CD4-positive, alpha-beta T cell treated with Interleukin-4 for 4 hours (primary cell): ENCODE measurements at regions not wholly inside any gene's neighbourhood (a gene's known extent, or its start where the extent isn't known, plus 50 kb on each side); places are given as distances from the start of the nearest gene placed in this dataset.

Experiments used
- DNase-seq: peaks from one replicate; pipeline ENCODE4 v3.0.0-alpha.2; 2020

DNA sequence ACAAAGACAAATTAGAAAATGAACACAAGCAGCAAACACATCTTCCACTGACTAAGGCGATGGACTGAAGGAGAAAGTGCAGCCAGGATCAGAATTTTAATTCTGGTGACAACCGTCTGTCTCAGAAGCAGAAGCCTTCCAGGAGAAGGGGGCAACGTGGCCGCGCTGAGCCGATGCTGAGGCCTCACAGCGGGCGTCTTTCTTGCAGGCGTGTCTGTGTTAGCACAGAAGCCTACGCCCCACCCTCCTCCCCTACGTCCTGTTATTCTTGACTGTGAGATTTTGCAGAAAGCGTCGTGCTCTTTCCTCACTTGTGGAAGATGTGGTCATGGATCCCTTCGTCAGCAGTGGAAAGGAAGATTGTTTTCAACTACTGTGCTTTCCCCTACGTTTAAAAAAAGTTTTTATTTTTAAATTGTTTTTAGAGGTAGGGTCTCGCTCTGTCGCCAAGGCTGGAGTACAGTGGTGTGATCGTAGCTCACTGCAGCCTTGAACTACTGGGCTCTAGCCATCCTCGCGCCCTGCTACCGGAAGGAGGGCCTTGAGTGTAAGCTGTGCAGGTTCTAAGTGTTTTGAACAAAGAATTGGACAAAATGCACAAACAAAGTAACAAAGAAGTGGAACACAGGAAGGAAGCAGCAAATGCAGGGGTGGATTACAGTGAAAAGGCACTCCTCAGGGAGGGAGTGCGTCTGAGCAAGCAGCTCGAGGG lies 422.0 kb downstream of the GALR1 start:
- no peak for DNase-seq

DNA sequence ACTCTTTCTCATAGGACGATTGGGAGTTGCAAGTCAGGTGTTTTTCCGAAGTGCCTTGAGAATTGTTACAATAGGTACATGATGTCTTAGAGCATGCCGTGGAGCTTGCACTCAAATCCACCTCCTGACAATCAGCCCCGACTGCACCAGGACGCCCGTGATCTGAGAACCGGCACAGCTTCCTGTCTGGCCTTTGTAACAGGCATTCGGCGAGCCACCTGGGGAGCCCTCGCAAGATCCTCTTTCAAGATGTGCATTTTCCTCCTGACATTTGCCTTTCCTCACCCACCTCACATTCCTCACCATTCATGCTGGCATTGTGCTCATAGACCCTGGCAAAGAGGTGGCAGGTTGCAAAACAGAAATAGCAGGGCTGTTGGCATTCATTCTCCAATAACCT lies 427.3 kb downstream of the GALR1 start:
- DNase-seq: no peak

DNA sequence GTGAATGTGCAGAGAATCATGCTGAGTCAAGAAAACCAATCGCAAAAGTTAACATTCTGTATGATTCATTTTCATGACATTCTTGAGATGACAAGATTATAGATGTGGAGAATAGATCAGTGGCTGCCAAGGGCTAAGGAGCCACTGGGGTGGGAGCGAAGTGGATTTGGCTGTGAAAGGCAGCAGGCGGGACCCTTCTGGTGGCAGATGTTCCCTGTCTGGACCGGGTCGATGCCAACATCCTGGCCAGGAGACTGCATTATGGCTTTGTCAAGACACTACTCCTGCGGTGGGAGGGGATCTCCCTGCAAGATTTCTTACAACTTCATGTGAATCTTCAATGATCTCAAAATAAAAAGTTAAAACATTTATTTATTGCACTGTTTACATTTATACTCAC lies 427.9 kb downstream of the GALR1 start:
- no peak for DNase-seq

DNA sequence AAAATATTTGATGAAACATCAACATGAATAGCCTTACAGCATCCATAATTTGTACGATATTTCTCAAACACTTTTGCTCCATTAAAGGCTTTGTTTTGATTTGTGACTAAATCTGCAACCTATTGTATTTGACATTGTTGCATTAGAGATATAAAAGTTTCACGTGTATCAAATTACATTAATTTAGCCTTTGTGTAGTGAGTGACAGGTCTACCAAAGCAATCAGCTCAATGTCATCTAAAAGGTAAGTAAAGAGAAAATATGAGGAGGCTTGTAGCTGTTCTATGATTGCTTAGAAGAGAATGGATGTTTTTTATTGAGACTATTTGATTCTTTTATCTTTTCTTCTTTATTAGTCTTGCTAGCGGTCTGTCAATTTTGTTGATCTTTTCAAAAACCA lies 430.2 kb downstream of the GALR1 start:
- no peak for DNase-seq

DNA sequence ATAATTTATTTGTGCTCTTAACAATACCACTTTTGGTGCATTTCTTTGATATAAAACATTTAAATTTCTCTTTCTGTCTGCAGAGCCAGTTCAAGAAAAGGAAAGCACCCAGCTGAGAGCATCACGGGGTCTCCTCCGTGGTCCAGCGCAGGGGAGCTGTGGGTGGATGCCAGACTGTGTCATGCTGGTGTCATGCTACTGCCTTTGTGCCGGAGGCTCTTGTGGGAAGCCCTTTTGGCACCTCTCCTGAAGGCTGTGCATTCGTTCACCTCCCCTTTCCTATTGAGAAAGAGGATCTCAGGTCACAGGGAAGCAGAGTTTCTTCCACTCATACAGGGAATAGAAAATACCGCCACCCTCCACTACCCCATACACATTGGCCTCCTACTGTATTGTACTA lies 450.4 kb downstream of the GALR1 start:
- DNase-seq: no peak

DNA sequence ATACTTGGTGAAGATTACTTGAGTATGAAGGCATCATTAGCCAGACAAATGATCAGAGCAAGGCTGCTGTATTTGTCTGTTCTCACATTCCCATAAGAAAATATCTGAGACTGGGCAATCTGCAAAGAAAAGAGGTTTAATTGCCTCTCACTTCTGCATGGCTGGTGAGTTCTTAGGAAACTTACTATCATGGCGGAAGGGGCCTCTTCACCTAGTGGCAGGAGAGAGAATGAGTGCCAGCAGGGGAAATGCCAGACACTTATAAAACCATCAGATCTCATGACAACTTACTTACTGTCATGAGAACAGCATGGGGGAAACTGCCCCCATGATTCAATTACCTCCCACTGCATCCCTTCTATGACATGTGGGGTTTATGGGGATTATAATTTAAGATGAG lies 452.3 kb downstream of the GALR1 start:
- DNase-seq: no peak

DNA sequence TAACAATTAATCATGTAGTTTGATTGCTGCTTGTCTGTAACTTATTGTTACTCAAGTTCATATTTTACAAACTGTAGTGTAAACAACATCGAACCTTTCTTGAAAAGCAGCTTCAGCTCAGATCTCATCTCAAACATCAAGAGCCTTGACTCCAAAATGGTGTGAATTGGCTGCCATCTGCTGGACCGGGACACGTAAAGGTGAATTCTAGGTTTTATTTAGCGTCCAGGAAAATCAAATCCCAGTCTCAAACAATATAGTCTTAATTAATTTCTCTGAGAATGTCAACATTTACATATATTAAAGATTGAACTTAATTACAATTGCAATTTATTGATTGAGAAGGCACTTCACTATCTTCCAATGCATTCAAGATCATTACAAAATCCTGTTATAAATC lies 453.0 kb downstream of the GALR1 start:
- DNase-seq: no peak

DNA sequence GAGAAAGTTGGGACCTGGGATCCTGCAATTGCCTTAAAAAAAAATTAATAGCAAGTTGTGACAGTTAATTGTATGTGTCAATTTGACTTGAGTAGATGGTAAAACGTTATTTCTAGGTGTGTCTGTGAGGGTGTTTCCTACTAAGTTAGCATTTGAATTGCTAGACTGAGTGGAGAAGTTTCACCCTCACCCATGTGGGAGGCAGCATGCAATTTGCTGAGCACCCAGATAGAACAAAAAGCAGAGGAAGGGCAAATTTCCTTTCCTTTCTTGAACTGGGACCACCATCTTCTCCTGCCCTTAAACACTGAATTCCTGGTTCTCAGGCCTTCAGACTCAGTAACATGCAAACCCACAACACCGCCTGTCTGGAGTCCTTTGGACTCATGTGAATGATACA lies 455.7 kb downstream of the GALR1 start:
- DNase-seq: no peak

DNA sequence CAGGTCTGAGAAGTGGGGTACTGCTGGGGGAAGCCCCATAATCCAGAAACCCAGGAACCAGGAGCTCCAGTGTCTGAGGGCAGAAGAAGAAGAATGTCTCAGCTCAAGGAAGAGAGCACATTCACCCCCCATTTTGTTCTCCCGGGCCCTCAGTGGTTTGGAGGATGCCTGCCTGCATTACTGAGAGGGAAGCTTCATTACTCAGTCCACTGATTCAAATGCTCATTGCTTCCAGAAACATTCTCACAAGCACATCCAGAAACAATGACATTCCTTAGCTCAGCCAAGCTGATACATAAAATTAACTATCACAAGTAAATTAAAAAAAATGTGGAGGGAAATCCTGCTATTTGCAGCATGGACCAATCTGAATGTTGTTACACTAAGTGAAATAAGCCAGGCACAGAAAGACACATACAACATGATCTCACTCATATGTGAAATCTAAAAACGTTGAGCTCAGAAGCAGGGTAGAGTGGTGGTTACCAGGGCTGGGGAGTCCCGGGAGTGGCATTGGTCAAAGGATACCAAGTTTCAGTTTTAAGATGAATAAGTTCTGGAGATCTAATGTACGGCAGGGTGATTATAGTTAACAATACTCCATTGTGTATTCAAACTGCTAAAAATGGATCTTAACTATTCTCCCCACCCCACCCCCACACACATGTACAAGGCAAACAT lies 459.3 kb downstream of the GALR1 start:
- DNase-seq: no peak

DNA sequence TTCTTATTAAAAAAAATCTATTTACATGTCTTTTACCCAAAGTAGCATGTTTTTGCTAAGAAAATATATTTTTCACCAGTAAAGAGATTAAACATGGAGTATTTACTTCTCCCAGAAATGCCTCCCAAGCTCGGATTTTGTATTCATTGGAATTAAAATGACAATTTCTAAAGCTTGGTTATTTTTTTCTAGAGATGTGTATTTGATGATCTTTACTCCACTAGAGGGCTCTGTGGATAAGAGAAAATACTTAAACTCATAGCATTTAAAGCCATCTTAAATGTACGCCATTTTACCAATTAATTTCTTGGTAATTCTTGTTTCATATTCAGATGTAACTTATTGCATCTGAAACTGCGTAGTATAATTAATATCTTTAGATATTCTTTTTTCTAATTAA lies 461.4 kb downstream of the GALR1 start:
- no peak for DNase-seq

DNA sequence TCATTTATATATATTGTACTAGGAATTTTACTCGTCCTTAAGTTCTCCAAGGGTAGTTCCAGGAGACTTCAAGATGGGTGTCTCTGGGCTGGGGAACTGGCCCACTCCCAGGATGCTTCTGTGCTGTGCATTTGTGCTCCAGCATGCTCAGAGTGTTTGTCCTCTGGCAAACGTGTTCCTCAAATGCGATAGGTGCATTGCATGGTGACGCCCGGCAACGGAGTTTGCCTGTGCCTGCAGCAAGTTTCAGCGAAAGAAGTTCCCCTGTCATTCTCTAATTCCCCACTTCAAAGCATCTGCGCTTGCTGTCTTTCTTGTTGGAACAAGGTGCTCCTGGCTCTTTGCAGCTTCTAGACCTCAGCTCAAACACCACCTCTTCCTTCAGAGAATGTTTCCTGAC lies 465.1 kb downstream of the GALR1 start:
- DNase-seq: no peak

DNA sequence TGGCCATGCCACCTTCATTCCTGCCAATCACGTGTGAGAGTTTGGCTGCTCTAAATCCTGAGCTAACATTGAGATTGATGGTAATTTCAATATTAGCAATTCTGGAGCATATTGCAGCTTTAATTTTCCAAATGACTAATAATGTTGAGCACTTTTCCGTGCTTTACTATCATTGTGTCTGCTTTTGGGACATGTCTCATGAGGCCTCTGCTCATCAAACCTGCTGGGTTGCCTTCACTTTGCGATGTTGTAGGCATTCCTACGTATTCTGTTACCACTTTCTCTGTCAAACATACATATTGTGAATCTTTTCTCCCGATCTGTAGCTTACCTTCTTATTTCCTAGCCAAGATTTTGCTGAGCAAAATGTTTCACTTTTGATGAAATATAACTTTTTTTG lies 466.6 kb downstream of the GALR1 start:
- no peak for DNase-seq

DNA sequence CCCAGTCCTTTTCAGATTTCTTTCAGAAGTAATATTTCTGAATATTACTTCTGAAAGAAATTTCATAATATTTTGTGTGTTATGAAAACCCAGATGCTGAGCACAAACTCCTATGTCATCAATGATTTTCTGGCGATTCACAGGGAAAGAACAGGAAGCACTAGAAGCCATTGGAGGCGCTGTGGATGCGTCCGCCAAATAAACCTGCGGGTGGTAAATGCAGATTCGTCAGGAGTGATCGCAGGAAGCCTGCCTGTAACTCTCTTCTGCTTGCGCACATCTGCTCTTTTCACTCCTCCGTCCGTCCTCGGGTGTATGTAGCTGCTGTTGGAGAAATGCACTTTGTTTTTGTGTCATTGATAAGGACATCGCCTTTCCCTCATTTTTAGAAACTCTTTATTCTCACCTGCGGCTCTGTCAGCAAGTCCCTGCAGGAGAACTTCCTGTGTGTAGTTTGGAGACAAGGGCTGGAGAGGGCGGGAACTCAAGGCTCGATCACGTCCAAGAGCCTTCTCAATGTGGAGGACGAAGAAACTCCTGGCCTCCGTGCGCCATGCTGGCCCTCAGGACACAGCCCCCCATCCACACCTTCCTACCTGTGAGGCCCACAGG lies 483.8 kb downstream of the GALR1 start:
- DNase-seq: no peak

DNA sequence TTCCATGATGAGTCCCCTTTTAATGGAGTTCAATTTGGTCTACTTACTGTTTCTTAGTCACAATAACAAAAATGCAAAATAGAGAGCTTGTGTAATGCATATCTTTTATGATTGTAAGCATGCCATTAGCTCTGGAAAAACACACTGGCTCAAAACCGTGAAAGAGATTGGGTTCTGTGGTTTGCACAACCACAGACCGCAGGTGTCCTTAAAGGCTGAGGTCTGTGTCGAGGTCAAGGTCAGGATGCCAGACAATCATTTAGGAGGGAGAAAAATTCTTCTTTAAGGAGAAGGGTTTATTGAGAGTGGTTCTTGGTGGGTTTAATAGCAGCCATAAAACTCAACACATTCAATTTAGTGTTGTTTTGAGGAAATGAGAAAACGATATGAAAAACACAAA lies 487.2 kb downstream of the GALR1 start:
- DNase-seq: no peak

DNA sequence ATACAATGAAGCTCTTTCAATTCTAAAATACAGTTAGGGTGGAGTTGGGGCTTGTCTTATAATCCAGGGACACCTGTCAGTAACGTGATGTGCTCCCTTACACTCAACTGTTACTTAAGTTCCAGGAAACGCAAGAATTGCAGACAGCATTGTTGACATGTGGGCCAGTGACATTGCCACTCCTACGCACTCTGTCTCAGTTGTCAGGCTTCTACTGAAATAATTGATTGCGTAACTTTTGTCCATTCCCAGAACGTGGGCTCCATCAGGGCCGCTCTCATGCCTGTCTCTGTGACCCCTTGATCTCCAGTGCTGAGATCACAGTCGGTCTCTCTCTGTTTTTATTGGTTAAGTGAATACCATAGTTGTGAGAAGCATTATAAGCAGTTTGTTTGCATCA lies 487.8 kb downstream of the GALR1 start:
- no peak for DNase-seq

DNA sequence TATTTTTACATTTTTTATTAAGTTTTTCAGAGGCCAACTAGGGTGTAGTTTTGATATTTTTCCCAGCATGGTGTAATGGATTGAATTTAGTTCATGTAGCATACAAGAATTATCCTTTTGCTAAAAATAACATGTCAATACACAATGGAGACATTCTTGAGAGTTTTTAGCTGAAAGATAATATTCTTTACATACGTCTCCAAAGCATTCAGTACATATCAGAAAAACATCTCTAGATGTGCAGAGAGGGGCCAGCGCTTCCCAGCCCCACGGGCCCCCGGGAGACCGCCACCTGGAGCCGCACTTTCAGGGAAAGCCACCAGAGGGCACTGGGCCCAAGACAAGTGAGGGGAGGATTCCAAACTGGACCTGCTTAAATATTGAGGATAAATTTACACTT lies 499.4 kb downstream of the GALR1 start:
- no peak for DNase-seq

DNA sequence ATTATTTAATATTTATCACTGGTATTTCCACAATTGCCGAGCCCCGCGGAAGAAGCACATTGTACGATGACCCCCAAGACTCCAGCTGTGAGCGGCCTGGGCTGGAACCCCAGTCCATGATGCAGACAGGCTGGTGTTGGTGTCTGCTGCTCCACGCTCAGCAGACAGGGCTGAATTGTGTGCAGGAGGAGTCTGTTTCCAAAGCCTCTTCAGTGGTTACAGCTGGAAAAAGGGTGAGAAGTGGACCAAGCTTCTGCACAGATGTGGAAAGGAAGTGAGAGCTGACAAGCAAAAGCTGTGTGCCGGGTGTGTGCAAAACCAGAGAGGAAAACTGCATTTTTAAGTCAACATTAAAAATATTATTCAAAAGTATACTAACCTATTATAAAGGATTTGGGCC lies 500.4 kb downstream of the GALR1 start:
- no peak for DNase-seq

DNA sequence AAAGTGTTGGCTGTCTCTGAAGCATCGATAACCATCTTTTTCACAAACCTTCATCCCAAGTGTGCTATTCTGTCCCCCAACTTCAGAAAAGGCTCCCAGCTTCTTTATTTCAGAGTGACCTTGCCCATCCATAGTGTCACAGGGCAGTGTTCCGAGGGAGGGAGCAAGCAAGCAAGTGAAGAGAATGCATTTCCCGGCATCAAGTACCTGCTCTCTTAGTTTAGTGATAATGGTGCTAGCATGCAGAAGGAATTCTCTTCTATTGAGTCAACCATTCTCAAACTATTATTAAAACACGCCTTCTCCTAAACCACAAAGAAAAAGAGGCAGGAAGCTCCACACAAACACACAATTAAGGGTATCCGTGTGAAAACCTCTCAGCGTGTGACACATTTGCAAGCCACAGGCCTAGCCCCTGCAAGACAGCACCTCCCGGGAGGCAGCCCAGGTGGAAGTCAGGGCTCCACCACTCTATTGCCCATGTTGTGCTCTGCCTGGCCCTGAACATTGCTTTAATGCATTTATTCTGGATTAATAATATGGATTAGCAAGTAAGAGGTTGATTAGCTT lies 504.9 kb downstream of the GALR1 start:
- DNase-seq: no peak

DNA sequence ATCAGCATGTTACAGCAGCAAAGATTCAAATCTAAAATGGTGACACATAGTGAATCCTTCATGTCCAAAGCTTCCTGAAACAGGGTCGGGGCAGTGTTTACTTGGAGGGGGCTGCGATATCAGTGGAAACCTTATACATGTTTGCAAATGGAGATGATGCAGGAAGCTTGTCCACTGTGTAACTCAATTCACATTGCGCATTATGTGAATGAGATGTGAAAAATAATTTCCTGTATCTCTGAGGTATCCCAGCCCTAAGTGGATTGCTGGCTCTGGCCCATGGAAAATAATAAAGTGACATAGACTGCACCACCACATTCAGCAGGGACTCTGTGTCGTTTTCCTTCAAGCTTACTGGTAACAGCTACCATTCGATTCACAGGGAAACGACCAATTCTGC lies 505.5 kb downstream of the GALR1 start:
- no peak for DNase-seq

DNA sequence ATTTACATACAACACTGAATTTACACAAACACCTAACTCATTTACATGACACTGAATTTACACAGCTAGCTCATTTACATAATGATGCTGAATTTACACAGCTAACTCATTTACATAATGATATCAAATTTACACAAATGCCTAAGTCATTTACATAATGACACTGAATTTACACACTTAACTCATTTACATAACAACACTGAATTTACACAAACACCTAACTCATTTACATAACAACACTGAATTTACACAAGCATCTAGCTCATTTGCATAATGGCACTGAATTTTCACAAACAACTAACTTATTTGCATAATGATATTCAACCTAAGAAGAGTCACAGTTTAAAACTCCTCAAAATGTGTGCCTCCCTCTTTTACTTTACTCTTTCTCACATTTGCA lies 511.7 kb downstream of the GALR1 start:
- DNase-seq: no peak

DNA sequence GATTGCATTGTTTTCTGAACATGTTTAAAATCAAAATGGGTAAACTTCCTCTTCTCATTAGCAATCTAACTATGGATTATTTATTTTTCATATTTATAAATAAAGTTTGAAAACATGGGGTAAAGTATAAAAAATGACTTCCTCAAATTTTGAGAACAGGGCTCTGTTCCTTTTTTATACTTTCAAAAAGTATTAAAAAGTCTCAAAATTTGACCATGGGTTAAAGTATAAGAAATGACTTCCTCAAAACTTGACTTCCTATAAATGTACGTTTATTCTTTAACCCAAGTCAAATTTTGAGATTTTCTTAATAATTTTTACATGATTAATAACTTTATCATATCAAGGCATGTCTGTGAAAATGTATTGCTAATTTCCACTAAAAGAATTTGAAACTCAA lies 512.4 kb downstream of the GALR1 start:
- no peak for DNase-seq

DNA sequence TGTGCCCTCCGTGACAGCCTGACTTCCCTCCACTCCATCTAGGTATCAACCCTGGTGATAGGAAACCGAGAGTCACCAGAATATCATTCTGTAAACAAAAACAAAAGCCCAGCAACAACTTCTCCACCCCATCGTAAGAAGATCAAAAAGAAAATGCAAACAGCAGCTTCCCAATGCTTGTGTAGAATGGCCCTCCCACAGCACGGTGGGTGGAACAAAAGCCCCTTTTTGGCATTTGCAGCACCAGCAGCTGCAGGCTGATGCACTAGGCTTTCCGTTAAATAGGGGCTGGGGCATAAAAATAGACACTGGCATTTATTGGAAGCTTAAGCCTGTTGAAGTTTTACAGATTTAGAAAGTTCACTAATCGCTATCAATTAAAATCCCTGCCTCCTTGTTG lies 513.0 kb downstream of the GALR1 start:
- DNase-seq: no peak

DNA sequence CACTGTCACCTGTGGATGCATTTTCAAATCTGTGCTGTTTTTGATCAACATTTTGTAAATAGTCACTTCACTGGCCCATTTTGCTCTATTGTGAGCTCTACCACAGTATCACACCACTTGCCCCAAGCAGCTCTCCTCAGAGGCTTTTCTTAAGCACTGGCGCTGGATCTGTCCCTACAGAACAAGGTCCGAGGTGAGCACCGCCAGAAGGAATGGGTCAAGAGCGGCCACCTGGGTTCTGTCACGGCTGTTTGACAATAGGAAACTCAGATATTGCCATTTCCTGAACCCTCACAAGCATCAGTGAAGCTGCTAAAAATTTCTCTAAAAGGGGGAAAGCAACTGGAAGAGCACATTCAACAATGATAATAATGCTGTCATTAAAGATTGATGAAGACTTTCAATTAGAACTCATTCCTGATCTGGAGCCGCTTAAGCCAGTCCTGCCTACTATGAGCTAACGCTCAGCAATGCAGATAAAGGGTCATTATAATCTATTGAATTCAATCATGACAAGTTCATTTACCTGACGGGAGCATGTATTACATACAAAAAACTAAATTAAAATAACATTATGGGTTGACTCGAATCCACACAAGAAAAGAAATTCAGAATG lies 514.0 kb downstream of the GALR1 start:
- no peak for DNase-seq

DNA sequence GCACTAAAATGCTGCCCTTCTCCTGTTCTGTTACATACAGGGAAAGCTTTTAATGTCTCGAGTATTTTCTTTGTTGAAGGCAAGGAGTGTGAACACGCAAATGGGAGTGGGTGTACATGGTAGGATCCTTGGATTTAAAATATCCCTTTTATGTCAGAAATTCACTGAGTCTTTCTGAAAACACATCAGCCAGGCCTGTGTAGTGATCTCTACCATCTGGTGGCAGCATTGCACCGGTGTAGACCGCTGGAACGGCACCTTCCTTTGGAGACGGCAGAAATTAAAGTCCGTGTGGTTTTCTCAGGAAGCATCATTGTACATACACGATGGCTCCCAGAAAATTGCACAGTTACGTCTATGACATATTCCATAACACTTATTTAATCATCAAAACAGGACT lies 515.8 kb downstream of the GALR1 start:
- DNase-seq: no peak
